Neuron (in vitro differentiated cells): ENCODE measurements at regions not wholly inside any gene's neighbourhood (a gene's known extent, or its start where the extent isn't known, plus 50 kb on each side); places are given as distances from the start of the nearest gene placed in this dataset.
"Not testable (repeated sequence)": the region's sequence is repeated elsewhere in the genome, so short reads cannot be mapped to it uniquely, and the experiment has no call there.

Experiments used
- H2AFZ ChIP-seq: one replicate; pipeline ENCODE4 v1.6.1; 2013; ENCODE audit warnings: low read depth, mild to moderate bottlenecking, inconsistent platforms, low read length, moderate library complexity
- H3K27me3 ChIP-seq: one replicate; pipeline ENCODE4 v1.6.1; 2013; ENCODE audit warnings: low read length; ENCODE audit not compliant: insufficient read depth
- H3K36me3 ChIP-seq: one replicate; pipeline ENCODE4 v1.6.1; 2013; ENCODE audit warnings: low read length; ENCODE audit not compliant: insufficient read depth
- H3K4me1 ChIP-seq: one replicate; pipeline ENCODE4 v1.6.1; 2013; ENCODE audit warnings: low read length; ENCODE audit not compliant: insufficient read depth
- H3K4me3 ChIP-seq: 2 replicates; pipeline ENCODE4 v1.5.1; 2013; ENCODE audit warnings: mild to moderate bottlenecking, low read length, moderate library complexity
- H3K9me3 ChIP-seq: one replicate; pipeline ENCODE4 v1.6.1; 2013; ENCODE audit warnings: low read length

DNA sequence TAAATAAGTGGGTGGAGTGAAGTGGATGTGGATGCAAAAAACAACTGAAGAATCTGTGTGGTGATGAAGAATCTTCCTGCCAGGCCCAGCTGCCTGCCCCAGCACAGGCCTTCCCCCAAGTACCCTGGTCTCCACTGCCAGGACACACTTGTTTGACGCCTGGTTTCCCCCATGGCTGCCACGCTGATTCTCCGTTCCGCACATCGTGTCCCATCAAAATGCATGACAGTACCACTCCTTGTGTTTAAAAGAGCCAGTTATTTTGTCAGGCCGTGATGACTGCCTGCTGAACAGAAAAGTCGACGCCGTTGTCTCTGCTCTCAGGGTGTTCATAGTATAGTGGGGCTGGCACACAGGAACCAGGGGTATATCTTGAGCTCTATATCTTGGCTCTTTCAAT, 50.3 kb upstream of the KYNU start:
- Histone ChIP-seq H3K27me3 (no peaks in the 10 kb centered on the region), H3K4me1 (no peaks in the 10 kb centered on the region), H2AFZ (no peak overlapping the region), H3K4me3 (no peak overlapping the region), H3K9me3 (no peaks in the 10 kb centered on the region), H3K36me3 (no peaks in the 10 kb centered on the region)

DNA sequence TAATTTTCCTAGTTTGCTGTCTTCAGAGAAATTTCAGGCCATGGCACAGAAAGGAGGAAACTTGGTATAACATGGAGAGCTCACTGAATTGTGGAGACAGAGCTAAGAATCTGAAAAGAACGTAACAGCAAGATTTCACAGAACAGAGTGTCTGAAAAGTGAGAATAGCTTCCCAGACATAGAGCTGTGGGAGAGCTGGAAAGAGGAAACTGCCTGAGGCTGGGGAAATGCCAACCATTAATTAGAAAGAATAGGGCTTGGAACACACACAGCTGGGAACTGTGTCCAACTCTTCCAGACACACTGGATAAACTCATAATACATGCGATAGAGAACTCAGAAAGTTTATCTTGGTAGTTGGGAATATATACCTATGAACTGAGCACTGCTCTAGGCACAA, 51.6 kb upstream of the KYNU start:
- no peaks in the 10 kb centered on the region for H3K27me3 ChIP-seq
- H3K4me3 ChIP-seq, result no peak overlapping the region
- no peak overlapping the region for H2AFZ ChIP-seq
- no peaks in the 10 kb centered on the region for H3K36me3 ChIP-seq
- no peaks in the 10 kb centered on the region for H3K4me1 ChIP-seq
- no peaks in the 10 kb centered on the region for H3K9me3 ChIP-seq

DNA sequence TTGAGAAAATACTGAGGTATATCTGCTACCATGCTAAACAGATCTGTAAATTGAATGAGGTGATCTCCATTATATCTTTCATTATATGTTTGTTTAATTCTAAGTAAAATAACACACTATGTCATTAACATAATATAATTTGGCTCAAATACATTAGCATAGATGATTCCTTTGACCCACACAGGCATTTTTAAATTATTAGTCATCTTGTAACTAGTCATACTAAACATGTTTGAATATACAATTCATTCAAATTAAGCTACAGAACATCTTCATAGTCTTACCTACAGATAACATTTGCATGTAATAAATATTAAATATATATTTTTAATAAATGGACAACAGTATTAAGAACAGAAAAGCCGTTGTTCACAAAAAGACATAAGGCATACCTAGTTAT, 52.7 kb upstream of the KYNU start:
- no peak overlapping the region for H2AFZ ChIP-seq
- H3K4me3 ChIP-seq, result no peak overlapping the region
- H3K27me3 ChIP-seq, result no peaks in the 10 kb centered on the region
- H3K4me1 ChIP-seq, result no peaks in the 10 kb centered on the region
- H3K9me3 ChIP-seq, result no peaks in the 10 kb centered on the region
- H3K36me3 ChIP-seq, result no peaks in the 10 kb centered on the region

DNA sequence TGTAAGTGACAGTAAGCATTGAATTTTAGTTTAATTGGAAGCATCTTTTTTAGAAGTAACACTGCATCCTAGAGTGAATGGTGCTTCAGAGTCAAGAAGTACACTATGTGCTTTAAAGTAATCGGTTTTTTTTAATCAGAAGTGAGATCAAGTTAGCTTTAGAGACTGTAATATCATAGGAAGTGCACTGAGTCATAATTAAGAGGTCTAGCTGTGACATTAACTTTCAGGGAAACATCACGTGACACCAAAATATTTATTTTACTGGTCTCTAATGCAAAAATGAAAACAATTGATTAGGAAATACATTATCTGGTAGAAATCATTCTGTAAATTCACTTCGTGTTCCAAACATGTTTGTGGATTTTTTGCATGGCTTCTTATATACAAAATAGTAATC, 55.3 kb upstream of the KYNU start:
- H3K4me3 ChIP-seq, result no peak overlapping the region
- H3K9me3 ChIP-seq, result no peaks in the 10 kb centered on the region
- no peaks in the 10 kb centered on the region for H3K4me1 ChIP-seq
- no peaks in the 10 kb centered on the region for H3K27me3 ChIP-seq
- H2AFZ ChIP-seq, result no peak overlapping the region
- H3K36me3 ChIP-seq, result no peaks in the 10 kb centered on the region

DNA sequence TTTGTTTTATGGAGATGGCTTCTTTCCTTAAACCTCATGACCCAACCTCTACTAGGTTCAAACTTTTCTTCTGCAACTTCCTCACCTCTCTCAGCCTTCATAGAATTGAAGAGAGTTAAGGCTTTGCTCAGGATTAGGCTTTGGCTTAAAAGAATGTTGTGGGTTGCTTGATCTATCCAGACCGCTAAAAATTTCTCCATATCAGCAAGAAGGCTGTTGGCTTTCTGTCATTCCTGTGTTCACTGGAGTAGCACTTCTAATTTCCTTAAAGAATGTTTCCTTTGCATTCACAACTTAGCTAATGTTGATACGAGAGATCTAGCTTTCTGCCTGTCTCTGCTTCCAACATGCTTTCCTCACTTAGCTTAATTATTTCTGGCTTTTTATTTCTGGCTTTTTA, 58.1 kb upstream of the KYNU start:
- no peaks in the 10 kb centered on the region for H3K27me3 ChIP-seq
- no peak overlapping the region for H2AFZ ChIP-seq
- H3K4me3 ChIP-seq, result no peak overlapping the region
- no peaks in the 10 kb centered on the region for H3K36me3 ChIP-seq
- no peaks in the 10 kb centered on the region for H3K4me1 ChIP-seq
- no peaks in the 10 kb centered on the region for H3K9me3 ChIP-seq

DNA sequence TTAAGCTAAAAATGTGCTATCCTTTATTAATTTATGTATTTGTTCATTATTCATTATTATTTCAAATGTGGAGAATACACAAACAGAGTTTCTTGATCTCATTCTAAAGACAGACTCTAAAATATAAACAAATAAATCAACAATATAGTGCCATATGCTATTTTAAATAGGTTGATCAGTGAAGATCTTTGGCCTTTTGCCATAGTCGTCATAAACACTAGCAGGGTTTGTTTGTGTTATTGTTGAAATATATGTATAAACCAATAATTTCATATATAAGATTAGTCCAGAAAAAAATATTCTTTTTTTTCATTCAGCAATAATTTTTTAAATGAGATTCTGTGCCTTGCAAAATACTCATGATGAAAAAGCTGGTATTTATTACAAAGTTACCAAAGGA, 62.1 kb upstream of the KYNU start:
- no peak overlapping the region for H3K4me3 ChIP-seq
- H2AFZ ChIP-seq, result no peak overlapping the region
- no peaks in the 10 kb centered on the region for H3K4me1 ChIP-seq
- no peaks in the 10 kb centered on the region for H3K9me3 ChIP-seq
- H3K36me3 ChIP-seq, result no peaks in the 10 kb centered on the region
- no peaks in the 10 kb centered on the region for H3K27me3 ChIP-seq

DNA sequence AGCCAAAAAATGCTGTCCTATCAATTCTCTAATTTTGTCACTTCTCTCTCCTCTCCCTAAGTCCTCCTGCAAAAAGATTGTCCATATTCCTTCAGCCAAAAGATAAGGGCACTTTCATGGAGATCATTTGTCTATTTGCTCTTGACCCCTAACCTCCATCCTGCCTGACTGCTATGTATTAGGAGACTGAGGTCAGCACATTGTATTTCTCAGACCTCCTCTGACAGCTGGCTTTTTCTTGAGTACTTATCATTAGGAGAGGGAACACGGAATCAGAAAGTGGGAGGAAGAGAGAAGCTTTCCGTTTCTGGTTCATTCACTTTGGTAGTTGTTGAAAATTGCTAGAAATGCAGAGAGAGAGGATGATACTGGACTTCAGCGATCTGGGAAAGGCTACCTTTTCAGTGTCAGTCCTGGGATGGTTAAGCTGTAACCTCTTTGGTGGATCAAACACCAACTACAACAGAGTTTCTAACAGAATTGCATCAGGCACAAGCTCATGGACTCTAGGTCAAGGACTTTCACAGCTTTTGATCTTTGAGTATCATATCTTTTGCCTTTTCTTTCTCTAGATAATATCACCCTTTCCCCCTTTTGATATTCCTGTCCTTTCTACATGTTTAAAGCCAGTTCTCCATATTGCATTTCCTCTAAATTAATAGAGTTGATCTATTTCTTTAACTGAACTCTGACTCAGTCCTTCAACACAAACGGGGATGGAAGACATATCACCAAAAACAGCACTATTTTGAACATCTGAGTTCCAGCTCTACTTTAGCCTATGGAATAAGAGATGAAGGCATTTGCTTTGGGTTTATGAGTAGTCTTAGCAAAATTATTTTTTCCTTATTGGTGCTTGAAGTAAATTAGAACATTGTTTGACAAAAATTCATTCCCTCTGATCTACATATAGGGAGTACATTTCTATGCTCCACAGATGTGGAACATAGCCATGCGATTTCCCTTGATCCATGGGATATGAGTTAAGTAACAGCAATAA, 63.3 kb upstream of the KYNU start:
- Histone ChIP-seq H3K9me3 (no peaks in the 10 kb centered on the region), H3K27me3 (no peaks in the 10 kb centered on the region), H2AFZ (no peak overlapping the region), H3K36me3 (no peaks in the 10 kb centered on the region), H3K4me1 (no peaks in the 10 kb centered on the region), H3K4me3 (no peak overlapping the region)

DNA sequence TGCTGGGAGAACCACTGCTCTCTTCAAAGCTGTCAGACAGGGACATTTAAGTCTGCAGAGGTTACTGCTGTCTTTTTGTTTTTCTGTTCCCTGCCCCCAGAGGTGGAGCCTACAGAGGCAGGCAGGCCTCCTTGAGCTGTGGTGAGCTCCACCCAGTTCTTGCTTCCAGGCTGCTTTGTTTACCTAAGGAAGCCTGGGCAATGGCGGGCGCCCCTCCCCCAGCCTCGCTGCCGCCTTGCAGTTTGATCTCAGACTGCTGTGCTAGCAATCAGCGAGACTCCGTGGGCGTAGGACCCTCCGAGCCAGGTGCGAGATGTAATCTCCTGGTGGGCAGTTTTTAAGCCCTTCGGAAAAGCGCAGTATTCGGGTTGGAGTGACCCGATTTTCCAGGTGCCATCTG, 65.8 kb upstream of the KYNU start:
- H2AFZ ChIP-seq, H3K4me3 ChIP-seq, H3K27me3 ChIP-seq, H3K36me3 ChIP-seq, H3K4me1 ChIP-seq, H3K9me3 ChIP-seq: not testable (repeated sequence)

DNA sequence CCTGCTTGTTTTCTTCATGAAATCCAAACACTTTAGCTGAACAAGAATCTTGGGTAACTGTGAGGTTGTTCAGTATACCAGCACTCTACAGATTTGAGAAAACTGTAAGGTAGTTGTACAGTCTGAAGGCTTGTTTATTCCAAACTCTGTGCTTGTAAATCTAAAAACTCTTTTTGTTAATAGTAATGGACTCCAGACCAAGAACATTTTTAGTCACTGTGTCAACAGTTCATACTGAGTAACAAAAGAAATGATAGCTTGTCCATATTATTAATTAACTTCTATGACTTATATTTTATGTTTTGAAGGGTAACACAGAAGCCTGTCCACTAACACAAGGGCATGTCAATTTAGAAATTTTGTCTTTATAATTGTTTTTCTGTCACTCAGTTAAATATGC, 72.2 kb upstream of the KYNU start:
- Histone ChIP-seq H3K9me3 (no peaks in the 10 kb centered on the region), H3K4me1 (no peaks in the 10 kb centered on the region), H3K27me3 (no peaks in the 10 kb centered on the region), H2AFZ (no peak overlapping the region), H3K4me3 (no peak overlapping the region), H3K36me3 (no peaks in the 10 kb centered on the region)

DNA sequence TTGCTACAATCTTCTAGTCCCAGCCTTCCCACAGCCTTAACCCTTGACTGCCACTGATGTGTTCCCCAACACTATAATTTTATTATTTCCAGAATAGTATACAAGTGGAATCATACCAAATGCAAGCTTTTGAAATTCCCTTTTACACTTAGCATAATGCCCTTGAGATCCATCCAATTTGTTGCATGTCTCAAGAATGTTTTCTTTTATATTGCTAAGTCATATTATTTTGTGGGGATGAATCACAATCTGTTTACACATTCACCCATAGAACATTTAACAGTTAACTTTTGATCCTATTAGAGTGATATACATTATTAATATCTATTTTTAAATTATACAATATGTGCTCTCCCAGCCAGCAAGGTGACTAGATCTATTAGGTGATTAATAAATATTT, 74.3 kb upstream of the KYNU start:
- H2AFZ ChIP-seq, result no peak overlapping the region
- H3K9me3 ChIP-seq, result no peaks in the 10 kb centered on the region
- no peaks in the 10 kb centered on the region for H3K36me3 ChIP-seq
- H3K4me1 ChIP-seq, result no peaks in the 10 kb centered on the region
- H3K4me3 ChIP-seq, result no peak overlapping the region
- no peaks in the 10 kb centered on the region for H3K27me3 ChIP-seq

DNA sequence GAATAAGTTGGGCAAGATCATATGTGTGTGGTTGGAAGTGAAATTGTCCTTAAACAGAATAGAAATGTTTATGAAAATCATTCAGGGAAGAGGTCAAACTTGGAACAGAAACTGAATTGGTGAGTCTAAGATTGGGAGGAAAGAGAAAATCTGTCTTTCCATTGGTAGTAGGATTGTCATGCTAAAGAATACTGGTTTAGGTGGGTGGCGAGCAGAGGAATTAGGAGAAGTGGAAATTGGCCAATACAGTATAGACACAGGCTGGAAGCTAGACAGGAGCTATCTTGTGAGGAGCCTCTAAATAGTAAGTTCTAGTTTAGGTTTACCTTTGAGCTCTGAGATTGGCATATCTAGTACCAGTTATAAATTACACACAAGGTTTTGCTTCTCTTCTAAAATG, 80.9 kb upstream of the KYNU start:
- Histone ChIP-seq H3K36me3 (no peaks in the 10 kb centered on the region), H3K4me1 (peaks cover 12% of the 10 kb centered on the region), H3K4me3 (no peak overlapping the region), H2AFZ (no peak overlapping the region), H3K27me3 (no peaks in the 10 kb centered on the region), H3K9me3 (no peaks in the 10 kb centered on the region)

DNA sequence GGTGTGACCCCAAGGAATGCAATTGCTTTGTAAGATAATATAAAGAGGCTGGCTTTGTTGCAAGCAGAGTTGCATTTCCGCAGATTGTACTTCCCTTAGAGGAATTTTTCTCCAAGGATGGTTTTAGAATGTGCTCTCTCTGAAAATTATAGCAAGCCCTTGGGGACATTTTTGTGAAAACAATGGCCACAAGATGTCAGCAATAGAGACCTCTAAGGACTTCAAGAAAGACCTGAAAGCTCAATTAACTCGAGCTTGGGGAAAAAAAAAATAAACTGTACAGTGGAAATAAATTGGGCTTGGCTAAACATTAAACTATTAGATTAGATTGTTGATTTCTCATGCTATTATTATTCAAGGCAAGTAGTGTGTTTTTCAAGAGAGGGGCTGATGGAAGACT, 81.3 kb upstream of the KYNU start:
- Histone ChIP-seq H3K4me3 (no peak overlapping the region), H3K27me3 (no peaks in the 10 kb centered on the region), H3K36me3 (no peaks in the 10 kb centered on the region), H3K9me3 (no peaks in the 10 kb centered on the region), H3K4me1 (peaks cover 12% of the 10 kb centered on the region), H2AFZ (no peak overlapping the region)

DNA sequence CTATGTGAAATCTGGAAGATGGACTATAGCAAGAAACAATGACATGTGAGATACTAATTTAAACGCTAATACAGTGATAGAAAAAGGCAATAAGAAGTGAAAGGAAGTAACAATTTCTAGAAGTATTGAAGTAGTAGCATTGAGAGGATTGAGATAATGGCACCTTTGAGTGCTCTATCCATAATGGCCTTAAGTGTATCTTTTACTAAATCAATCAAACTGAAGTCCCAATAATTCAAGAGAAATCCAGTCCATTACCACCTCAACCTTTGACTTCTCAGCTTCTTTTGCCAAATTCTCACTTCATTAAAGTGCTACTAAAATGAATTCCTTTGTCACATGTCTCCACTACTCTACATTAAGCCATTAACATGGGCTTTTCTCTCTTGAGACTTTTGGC, 82.6 kb upstream of the KYNU start:
- Histone ChIP-seq H3K36me3 (no peaks in the 10 kb centered on the region), H3K9me3 (no peaks in the 10 kb centered on the region), H2AFZ (no peak overlapping the region), H3K4me3 (no peak overlapping the region), H3K27me3 (no peaks in the 10 kb centered on the region), H3K4me1 (peaks cover 12% of the 10 kb centered on the region)

DNA sequence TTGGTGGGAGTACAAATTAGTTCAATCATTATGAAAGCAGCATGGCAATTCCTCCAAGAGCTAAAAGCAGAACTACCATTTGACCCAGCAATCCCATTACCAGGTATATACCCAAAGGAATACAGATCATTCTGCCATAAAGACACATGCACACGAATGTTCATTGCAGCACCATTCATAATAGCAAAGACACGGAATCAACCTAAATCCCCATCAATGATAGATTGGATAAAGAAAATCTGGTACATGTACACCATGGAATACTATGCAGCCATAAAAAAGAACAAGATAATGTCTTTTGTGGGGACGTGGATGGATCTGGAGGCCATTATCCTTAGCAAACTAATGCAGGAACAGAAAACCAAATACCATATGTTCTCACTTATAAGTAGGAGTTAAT, 85.1 kb upstream of the KYNU start:
- H3K4me3 ChIP-seq, H3K36me3 ChIP-seq, H3K27me3 ChIP-seq, H2AFZ ChIP-seq, H3K9me3 ChIP-seq: not testable (repeated sequence)
- H3K4me1 ChIP-seq, result peaks cover 12% of the 10 kb centered on the region
